Stomach smooth muscle (tissue), 2 donors: ENCODE measurements at regions not wholly inside any gene's neighbourhood (a gene's known extent, or its start where the extent isn't known, plus 50 kb on each side); places are given as distances from the start of the nearest gene placed in this dataset.

Source experiments
- H3K27ac ChIP-seq: one replicate; pipeline ENCODE4 v1.7.0; 2013; ENCODE audit warnings: mild to moderate bottlenecking, low read length, inconsistent platforms
- H3K27me3 ChIP-seq, 2 donors: one replicate each; pipeline ENCODE4 v1.7.0; 2013; ENCODE audit warnings: low read length in 2 of 2; ENCODE audit not compliant: insufficient read depth in 2 of 2, control insufficient read depth in 1 of 2
- H3K36me3 ChIP-seq, 2 donors: one replicate each; pipeline ENCODE4 v1.7.0; 2013; ENCODE audit warnings: low read length in 2 of 2; ENCODE audit not compliant: control insufficient read depth in 2 of 2, insufficient read depth in 2 of 2
- H3K4me1 ChIP-seq: one replicate; pipeline ENCODE4 v1.7.0; 2013; ENCODE audit warnings: low read length; ENCODE audit not compliant: control insufficient read depth, insufficient read depth
- H3K4me3 ChIP-seq, 2 donors: one replicate each; pipeline ENCODE4 v1.7.0; 2013; ENCODE audit warnings: low read length in 2 of 2
- H3K9ac ChIP-seq, 2 donors: one replicate each; pipeline ENCODE4 v1.7.0; 2013; ENCODE audit warnings: low read length in 2 of 2, mild to moderate bottlenecking in 1 of 2
- H3K9me3 ChIP-seq, 2 donors: one replicate each; pipeline ENCODE4 v1.7.0; 2013; ENCODE audit warnings: low read length in 2 of 2; ENCODE audit not compliant: control insufficient read depth in 2 of 2
- donor health status: healthy.
- donor health status: Pancreatic carcinoma.

- Histone ChIP-seq H3K9ac (no peak overlapping the region), H3K9me3 (no peaks in the 10 kb centered on the region), H3K27ac (no peak overlapping the region), H3K36me3 (no peaks in the 10 kb centered on the region), H3K27me3 (no peaks in the 10 kb centered on the region), H3K4me1 (no peaks in the 10 kb centered on the region), H3K4me3 (no peak overlapping the region)
These were observed 176.5 kb upstream of the CPNE8 start for GRCh38 chr12:39081910-39082309.

- Histone ChIP-seq H3K4me1 (no peaks in the 10 kb centered on the region), H3K4me3 (no peak overlapping the region), H3K9ac (no peak overlapping the region), H3K27me3 (no peaks in the 10 kb centered on the region), H3K27ac (no peak overlapping the region), H3K9me3 (no peaks in the 10 kb centered on the region), H3K36me3 (no peaks in the 10 kb centered on the region)
These were observed 171.8 kb upstream of the CPNE8 start for GRCh38 chr12:39077226-39077625.

GRCh38 chr12:39074063-39074462, 168.7 kb upstream of the CPNE8 start:
- H3K36me3 ChIP-seq: no peaks in the 10 kb centered on the region
- no peak overlapping the region for H3K27ac ChIP-seq
- no peaks in the 10 kb centered on the region for H3K9me3 ChIP-seq
- no peak overlapping the region for H3K9ac ChIP-seq
- no peak overlapping the region for H3K4me3 ChIP-seq
- no peaks in the 10 kb centered on the region for H3K4me1 ChIP-seq
- no peaks in the 10 kb centered on the region for H3K27me3 ChIP-seq

GRCh38 chr12:39072658-39073057, 167.3 kb upstream of the CPNE8 start:
- H3K9me3 ChIP-seq: no peaks in the 10 kb centered on the region
- no peaks in the 10 kb centered on the region for H3K36me3 ChIP-seq
- H3K27ac ChIP-seq: no peak overlapping the region
- no peaks in the 10 kb centered on the region for H3K27me3 ChIP-seq
- no peak overlapping the region for H3K4me3 ChIP-seq
- no peak overlapping the region for H3K9ac ChIP-seq
- H3K4me1 ChIP-seq: no peaks in the 10 kb centered on the region

GRCh38 chr12:39071611-39072010, 166.2 kb upstream of the CPNE8 start:
- Histone ChIP-seq H3K27ac (no peak overlapping the region), H3K4me1 (no peaks in the 10 kb centered on the region), H3K27me3 (no peaks in the 10 kb centered on the region)

GRCh38 chr12:39070775-39071174, 165.4 kb upstream of the CPNE8 start:
- Histone ChIP-seq H3K36me3 (no peaks in the 10 kb centered on the region), H3K4me3 (no peak overlapping the region), H3K27ac (no peak overlapping the region), H3K9me3 (no peaks in the 10 kb centered on the region), H3K9ac (no peak overlapping the region), H3K4me1 (no peaks in the 10 kb centered on the region), H3K27me3 (no peaks in the 10 kb centered on the region)

More at GRCh38 chr12:39071611-39072010, 166.2 kb upstream of the CPNE8 start:
- Histone ChIP-seq H3K4me3 (no peak overlapping the region), H3K9ac (no peak overlapping the region), H3K9me3 (no peaks in the 10 kb centered on the region), H3K36me3 (no peaks in the 10 kb centered on the region)

GRCh38 chr12:39065455-39065854, 160.1 kb upstream of the CPNE8 start:
- Histone ChIP-seq H3K4me3 (no peak overlapping the region), H3K4me1 (no peaks in the 10 kb centered on the region), H3K9me3 (no peaks in the 10 kb centered on the region), H3K36me3 (no peaks in the 10 kb centered on the region), H3K27ac (no peak overlapping the region), H3K9ac (no peak overlapping the region), H3K27me3 (no peaks in the 10 kb centered on the region)

- Histone ChIP-seq H3K9ac (no peak overlapping the region), H3K36me3 (no peaks in the 10 kb centered on the region), H3K9me3 (no peaks in the 10 kb centered on the region), H3K27me3 (no peaks in the 10 kb centered on the region), H3K4me3 (no peak overlapping the region), H3K27ac (no peak overlapping the region), H3K4me1 (no peaks in the 10 kb centered on the region)
These were observed 159.3 kb upstream of the CPNE8 start for GRCh38 chr12:39064708-39065107.

GRCh38 chr12:39062266-39062996, 157.0 kb upstream of the CPNE8 start:
- no peak overlapping the region for H3K27ac ChIP-seq
- no peaks in the 10 kb centered on the region for H3K4me1 ChIP-seq
- no peaks in the 10 kb centered on the region for H3K36me3 ChIP-seq
- H3K27me3 ChIP-seq: no peaks in the 10 kb centered on the region
- no peak overlapping the region for H3K4me3 ChIP-seq
- no peak overlapping the region for H3K9ac ChIP-seq
- H3K9me3 ChIP-seq: no peaks in the 10 kb centered on the region

GRCh38 chr12:39061576-39061975, 156.2 kb upstream of the CPNE8 start:
- no peaks in the 10 kb centered on the region for H3K9me3 ChIP-seq
- no peak overlapping the region for H3K9ac ChIP-seq
- no peaks in the 10 kb centered on the region for H3K36me3 ChIP-seq
- no peak overlapping the region for H3K4me3 ChIP-seq
- H3K27me3 ChIP-seq: no peaks in the 10 kb centered on the region
- H3K4me1 ChIP-seq: no peaks in the 10 kb centered on the region
- no peak overlapping the region for H3K27ac ChIP-seq

- no peaks in the 10 kb centered on the region for H3K4me1 ChIP-seq
- H3K36me3 ChIP-seq: no peaks in the 10 kb centered on the region
- no peak overlapping the region for H3K9ac ChIP-seq
- no peaks in the 10 kb centered on the region for H3K9me3 ChIP-seq
- H3K27ac ChIP-seq: no peak overlapping the region
- H3K27me3 ChIP-seq: no peaks in the 10 kb centered on the region
- no peak overlapping the region for H3K4me3 ChIP-seq
These were observed 143.0 kb upstream of the CPNE8 start for GRCh38 chr12:39048395-39048794.
